GM21447 (cell line): ENCODE measurements at regions not wholly inside any gene's neighbourhood (a gene's known extent, or its start where the extent isn't known, plus 50 kb on each side); places are given as distances from the start of the nearest gene placed in this dataset.

Experiments used
- ATAC-seq: cut with Tn5 transposase; IDR thresholded peaks from one replicate; pipeline ENCODE4 v1.9.1; 2021; ENCODE audit not compliant: unreplicated experiment

- ATAC-seq = no peak
Measured at GRCh38 chr10:112006831-112007230, 176.7 kb downstream of the GPAM start.

GRCh38 chr10:112022196-112022595 is 161.4 kb downstream of the GPAM start:
- ATAC-seq = no peak

- ATAC-seq = no peak
Measured at GRCh38 chr10:112024079-112024478, 159.5 kb downstream of the GPAM start.

GRCh38 chr10:112025228-112025627 is 158.3 kb downstream of the GPAM start:
- ATAC-seq = no peak

- ATAC-seq = no peak
Measured at GRCh38 chr10:112026438-112026837, 157.1 kb downstream of the GPAM start.

- no peak for ATAC-seq
Measured at GRCh38 chr10:112027731-112028280, 155.8 kb downstream of the GPAM start.

- ATAC-seq = no peak
Measured at GRCh38 chr10:112030431-112030830, 153.1 kb downstream of the GPAM start.

- ATAC-seq = no peak
Measured at GRCh38 chr10:112039823-112040222, 143.7 kb downstream of the GPAM start.

GRCh38 chr10:112040696-112041095 is 142.9 kb downstream of the GPAM start:
- no peak for ATAC-seq

GRCh38 chr10:112045938-112046337 is 137.6 kb downstream of the GPAM start:
- no peak for ATAC-seq

- ATAC-seq = no peak
Measured at GRCh38 chr10:112047674-112048073, 135.9 kb downstream of the GPAM start.

- no peak for ATAC-seq
Measured at GRCh38 chr10:112052166-112052565, 131.4 kb downstream of the GPAM start.

GRCh38 chr10:112053895-112054294 is 129.7 kb downstream of the GPAM start:
- ATAC-seq = no peak

GRCh38 chr10:112054516-112054915 is 129.0 kb downstream of the GPAM start:
- ATAC-seq = no peak

- ATAC-seq = no peak
Measured at GRCh38 chr10:112057072-112057471, 126.5 kb downstream of the GPAM start.

GRCh38 chr10:112059220-112059619 is 124.3 kb downstream of the GPAM start:
- no peak for ATAC-seq

- no peak for ATAC-seq
Measured at GRCh38 chr10:112071596-112072133, 111.9 kb downstream of the GPAM start.

GRCh38 chr10:112078003-112078402 is 105.6 kb downstream of the GPAM start:
- ATAC-seq = no peak

GRCh38 chr10:112080231-112080630 is 103.3 kb downstream of the GPAM start:
- no peak for ATAC-seq

- ATAC-seq = no peak
Measured at GRCh38 chr10:112082120-112082519, 101.4 kb downstream of the GPAM start.

- no peak for ATAC-seq
Measured at GRCh38 chr10:112083472-112083871, 100.1 kb downstream of the GPAM start.

- ATAC-seq = no peak
Measured at GRCh38 chr10:112087953-112088456, 95.6 kb downstream of the GPAM start.

GRCh38 chr10:112091703-112092102 is 91.9 kb downstream of the GPAM start:
- ATAC-seq = no peak
